ENCODE measurements at regions not wholly inside any gene's neighbourhood (a gene's known extent, or its start where the extent isn't known, plus 50 kb on each side); places are given as distances from the start of the nearest gene placed in this dataset.

DNA sequence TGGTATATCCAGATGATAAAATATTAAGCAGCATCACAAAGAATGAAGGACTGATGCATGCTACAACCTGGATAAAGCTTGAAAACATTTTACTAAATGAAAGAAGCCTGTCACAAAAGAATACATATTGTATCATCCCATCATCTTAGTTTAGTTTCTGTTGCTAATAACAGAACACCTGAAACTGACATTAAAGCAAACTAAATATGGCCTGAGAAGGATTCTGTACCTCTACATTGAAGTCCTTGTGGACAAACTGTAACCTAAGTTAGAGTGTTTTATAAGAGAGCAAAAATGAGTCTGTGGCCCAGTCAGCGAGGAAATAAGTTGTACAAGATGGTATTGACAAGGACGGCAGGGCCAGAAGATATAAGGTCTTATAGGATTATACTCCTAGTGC lies 261.0 kb upstream of the CPHXL start:
- no peaks in the 10 kb centered on the region for H3K9me2 ChIP-seq (ENCODE audit: insufficient read depth, low read length)
- no peaks in the 10 kb centered on the region for H3K79me2 ChIP-seq (ENCODE audit: insufficient read depth, low read depth, low read length)
- no peak for TF ChIP-seq EZH2phosphoT487 (IDR thresholded peaks at IDR 0.05; ENCODE audit: borderline replicate concordance, low read depth, low read length)
- TF ChIP-seq, protein P1, sequence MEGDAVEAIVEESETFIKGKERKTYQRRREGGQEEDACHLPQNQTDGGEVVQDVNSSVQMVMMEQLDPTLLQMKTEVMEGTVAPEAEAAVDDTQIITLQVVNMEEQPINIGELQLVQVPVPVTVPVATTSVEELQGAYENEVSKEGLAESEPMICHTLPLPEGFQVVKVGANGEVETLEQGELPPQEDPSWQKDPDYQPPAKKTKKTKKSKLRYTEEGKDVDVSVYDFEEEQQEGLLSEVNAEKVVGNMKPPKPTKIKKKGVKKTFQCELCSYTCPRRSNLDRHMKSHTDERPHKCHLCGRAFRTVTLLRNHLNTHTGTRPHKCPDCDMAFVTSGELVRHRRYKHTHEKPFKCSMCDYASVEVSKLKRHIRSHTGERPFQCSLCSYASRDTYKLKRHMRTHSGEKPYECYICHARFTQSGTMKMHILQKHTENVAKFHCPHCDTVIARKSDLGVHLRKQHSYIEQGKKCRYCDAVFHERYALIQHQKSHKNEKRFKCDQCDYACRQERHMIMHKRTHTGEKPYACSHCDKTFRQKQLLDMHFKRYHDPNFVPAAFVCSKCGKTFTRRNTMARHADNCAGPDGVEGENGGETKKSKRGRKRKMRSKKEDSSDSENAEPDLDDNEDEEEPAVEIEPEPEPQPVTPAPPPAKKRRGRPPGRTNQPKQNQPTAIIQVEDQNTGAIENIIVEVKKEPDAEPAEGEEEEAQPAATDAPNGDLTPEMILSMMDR (conservative IDR thresholded peaks at IDR 0.05; ENCODE audit: low read length) = no peak
- BruUV-seq (replicated peaks) = no TSS peak
- ChIA-PET POLR2A (no interaction called here), CTCF (ENCODE audit: unreplicated experiment) (no interaction called here)
- intact Hi-C loops (cut with micrococcal nuclease; ENCODE audit: unreplicated experiment) = no loop called here
- H3K4me3 ChIP-seq (ENCODE audit: low read depth, low read length, poor library complexity, severe bottlenecking) = no peak overlapping the region
- no peak overlapping the region for H3K4me2 ChIP-seq (ENCODE audit: low read length)
- no peaks in the 10 kb centered on the region for H4K20me1 ChIP-seq (ENCODE audit: insufficient read depth, low read length)
- H2AFZ ChIP-seq (ENCODE audit: low read length) = no peak overlapping the region
- no peaks in the 10 kb centered on the region for H3K4me1 ChIP-seq (ENCODE audit: insufficient read depth, low read length, poor library complexity, severe bottlenecking)
- no peak overlapping the region for H3K27ac ChIP-seq (ENCODE audit: low read depth, low read length, poor library complexity, severe bottlenecking)
- H3K36me3 ChIP-seq (ENCODE audit: insufficient read depth, low read length) = no peaks in the 10 kb centered on the region
- no peaks in the 10 kb centered on the region for H3K9me3 ChIP-seq (ENCODE audit: low read length)
- DNase-seq (ENCODE audit: low spot score) = no peak

DNA sequence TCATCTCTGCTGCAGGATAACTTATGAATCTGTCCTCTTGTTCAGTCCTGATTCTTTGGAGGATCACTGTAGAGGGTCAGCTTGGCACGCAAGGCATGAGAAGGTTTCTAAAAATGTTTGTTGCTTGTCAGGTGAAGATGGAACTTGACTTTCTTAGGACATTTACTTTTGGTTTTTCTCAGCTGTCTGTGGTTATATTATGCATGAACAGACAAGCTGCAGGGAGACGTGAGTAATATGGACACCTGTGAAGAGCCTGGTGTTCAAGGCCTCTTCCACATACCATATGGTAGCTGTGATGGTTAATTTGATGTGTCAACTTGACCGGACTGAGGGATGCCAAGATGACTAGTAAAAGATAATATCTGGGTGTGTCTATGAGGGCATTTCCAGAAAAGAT lies 270.2 kb upstream of the CPHXL start:
- H3K4me3 ChIP-seq (ENCODE audit: low read depth, low read length, poor library complexity, severe bottlenecking) = no peak overlapping the region
- intact Hi-C loops (cut with micrococcal nuclease; ENCODE audit: unreplicated experiment) = no loop called here
- POLR2A ChIA-PET = no interaction called here
- no peaks in the 10 kb centered on the region for H3K4me1 ChIP-seq (ENCODE audit: insufficient read depth, low read length, poor library complexity, severe bottlenecking)
- DNase-seq (ENCODE audit: low spot score) = no peak
- CTCF ChIA-PET (ENCODE audit: unreplicated experiment) = no interaction called here
- BruUV-seq (replicated peaks) = no TSS peak
- TF ChIP-seq, protein P1 (conservative IDR thresholded peaks at IDR 0.05; ENCODE audit: low read length) = no peak
- no peak for TF ChIP-seq EZH2phosphoT487 (IDR thresholded peaks at IDR 0.05; ENCODE audit: borderline replicate concordance, low read depth, low read length)
- H4K20me1 ChIP-seq (ENCODE audit: insufficient read depth, low read length) = no peaks in the 10 kb centered on the region
- no peaks in the 10 kb centered on the region for H3K79me2 ChIP-seq (ENCODE audit: insufficient read depth, low read depth, low read length)
- no peak overlapping the region for H2AFZ ChIP-seq (ENCODE audit: low read length)
- H3K4me2 ChIP-seq (ENCODE audit: low read length) = no peak overlapping the region
- H3K9me3 ChIP-seq (ENCODE audit: low read length) = no peaks in the 10 kb centered on the region
- H3K36me3 ChIP-seq (ENCODE audit: insufficient read depth, low read length) = no peaks in the 10 kb centered on the region
- H3K9me2 ChIP-seq (ENCODE audit: insufficient read depth, low read length) = no peaks in the 10 kb centered on the region
- H3K27ac ChIP-seq (ENCODE audit: low read depth, low read length, poor library complexity, severe bottlenecking) = no peak overlapping the region

DNA sequence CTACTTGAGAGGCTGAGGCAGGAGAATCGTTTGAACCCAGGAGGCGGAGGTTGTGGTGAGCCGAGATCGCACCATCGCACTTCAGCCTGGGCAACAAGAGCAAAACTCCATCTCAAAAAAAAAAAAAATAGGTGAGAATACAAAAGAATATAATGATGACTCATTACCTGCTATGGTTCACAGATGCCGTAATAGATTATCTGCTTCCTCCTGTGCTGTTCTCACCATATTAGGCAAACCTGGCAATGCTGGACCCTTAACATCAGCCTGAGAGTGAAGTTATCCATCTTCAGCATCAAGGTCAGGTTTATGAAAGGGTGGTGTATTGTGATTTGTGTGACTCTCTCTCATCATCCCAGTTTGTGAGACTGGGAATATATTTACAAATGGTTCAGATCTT lies 271.3 kb upstream of the CPHXL start:
- no peak for TF ChIP-seq EZH2phosphoT487 (IDR thresholded peaks at IDR 0.05; ENCODE audit: borderline replicate concordance, low read depth, low read length)
- TF ChIP-seq, protein P1 (conservative IDR thresholded peaks at IDR 0.05; ENCODE audit: low read length) = no peak
- Histone ChIP-seq H3K79me2 (ENCODE audit: insufficient read depth, low read depth, low read length) (no peaks in the 10 kb centered on the region), H3K4me2 (ENCODE audit: low read length) (no peak overlapping the region), H2AFZ (ENCODE audit: low read length) (no peak overlapping the region), H3K9me3 (ENCODE audit: low read length) (no peaks in the 10 kb centered on the region), H3K36me3 (ENCODE audit: insufficient read depth, low read length) (no peaks in the 10 kb centered on the region), H4K20me1 (ENCODE audit: insufficient read depth, low read length) (no peaks in the 10 kb centered on the region), H3K4me1 (ENCODE audit: insufficient read depth, low read length, poor library complexity, severe bottlenecking) (no peaks in the 10 kb centered on the region), H3K9me2 (ENCODE audit: insufficient read depth, low read length) (no peaks in the 10 kb centered on the region), H3K27ac (ENCODE audit: low read depth, low read length, poor library complexity, severe bottlenecking) (no peak overlapping the region), H3K4me3 (ENCODE audit: low read depth, low read length, poor library complexity, severe bottlenecking) (no peak overlapping the region)
- no TSS peak for BruUV-seq (replicated peaks)
- intact Hi-C loops (cut with micrococcal nuclease; ENCODE audit: unreplicated experiment) = no loop called here
- ChIA-PET POLR2A (no interaction called here), CTCF (ENCODE audit: unreplicated experiment) (no interaction called here)
- no peak for DNase-seq (ENCODE audit: low spot score)
